HFF-Myc (cell line): ENCODE measurements at regions not wholly inside any gene's neighbourhood (a gene's known extent, or its start where the extent isn't known, plus 50 kb on each side); places are given as distances from the start of the nearest gene placed in this dataset.
A peak's percentile ranks its signal among the peaks of the same experiment; 100 is the strongest.

Experiments used
- DNase-seq: peaks from one replicate; pipeline ENCODE4 v3.0.0-alpha.2; 2011; ENCODE audit warnings: low read depth; ENCODE audit errors: extremely low read depth
- H3K4me3 ChIP-seq: replicated peaks from 2 replicates; pipeline ENCODE4 v1.5.1; 2011; ENCODE audit warnings: low read depth, mild to moderate bottlenecking, control low read depth, low read length
- CTCF ChIP-seq: IDR thresholded peaks from 2 replicates; pipeline ENCODE4 v1.5.1; 2012; ENCODE audit warnings: mild to moderate bottlenecking, low read depth, low read length, control low read depth; ENCODE audit errors: missing control alignments

- H3K4me3 ChIP-seq, result no peak overlapping the region
- no peak for DNase-seq
- TF ChIP-seq CTCF, result no peak
Observed at GRCh38 chr9:82808478-82808877, 254.5 kb downstream of the RASEF start.

- no peak for TF ChIP-seq CTCF
- DNase-seq, result peak; percentile 3
- H3K4me3 ChIP-seq, result no peak overlapping the region
Observed at GRCh38 chr9:82810915-82811314, 252.0 kb downstream of the RASEF start.

GRCh38 chr9:82819260-82819659 lies 243.7 kb downstream of the RASEF start:
- H3K4me3 ChIP-seq, result no peak overlapping the region
- no peak for DNase-seq
- no peak for TF ChIP-seq CTCF

- H3K4me3 ChIP-seq, result no peak overlapping the region
- no peak for TF ChIP-seq CTCF
- no peak for DNase-seq
Observed at GRCh38 chr9:82820186-82820585, 242.8 kb downstream of the RASEF start.

- no peak for DNase-seq
- no peak for TF ChIP-seq CTCF
- no peak overlapping the region for H3K4me3 ChIP-seq
Observed at GRCh38 chr9:82829818-82830217, 233.1 kb downstream of the RASEF start.

- no peak for DNase-seq
- no peak for TF ChIP-seq CTCF
- no peak overlapping the region for H3K4me3 ChIP-seq
Observed at GRCh38 chr9:82865524-82865923, 197.4 kb downstream of the RASEF start.

GRCh38 chr9:82880336-82881050 lies 182.4 kb downstream of the RASEF start:
- TF ChIP-seq CTCF, result no peak

More at GRCh38 chr9:82880336-82881050, 182.4 kb downstream of the RASEF start:
- no peak overlapping the region for H3K4me3 ChIP-seq
- no peak for DNase-seq
